Heart left ventricle (tissue), 16 donors: ENCODE measurements at regions not wholly inside any gene's neighbourhood (a gene's known extent, or its start where the extent isn't known, plus 50 kb on each side); places are given as distances from the start of the nearest gene placed in this dataset.
"Not testable (repeated sequence)": the region's sequence is repeated elsewhere in the genome, so short reads cannot be mapped to it uniquely, and the experiment has no call there.

Experiments
- ATAC-seq, 4 donors: fragments of 200-7000 bp; cut with Tn5 transposase; one replicate each; pipeline ENCODE4 v1.9.1; 2020 to 2022; ENCODE audit warnings: moderate library complexity in 4 of 4, mild to moderate bottlenecking in 3 of 4, moderate number of reproducible peaks in 1 of 4
- DNase-seq, 5 donors: peaks; one replicate each; pipeline ENCODE4 v3.0.0-alpha.2; 2020
- H3K27ac ChIP-seq, 12 donors: fragments of 200-600 bp; sonication (generic) in 4 of 12; one replicate each; pipeline versions ENCODE4 v1.5.0 to v1.8.0; 2016 to 2022; ENCODE audit warnings: mild to moderate bottlenecking in 2 of 12
- H3K27me3 ChIP-seq, 9 donors: fragments of 200-600 bp; sonication (generic) in 2 of 9; one replicate each; pipeline versions ENCODE4 v1.5.1 to v1.8.0; 2016 to 2022; ENCODE audit warnings: mild to moderate bottlenecking in 3 of 9
- H3K36me3 ChIP-seq, 9 donors: fragments of 200-600 bp; sonication (generic) in 2 of 9; one replicate each; pipeline versions ENCODE4 v1.5.0 to v1.8.0; 2018 to 2022; ENCODE audit warnings: mild to moderate bottlenecking in 2 of 9
- H3K4me1 ChIP-seq, 12 donors: fragments of 200-600 bp; sonication (generic) in 4 of 12; one replicate each; pipeline versions ENCODE4 v1.5.0 to v1.8.0; 2016 to 2022; ENCODE audit warnings: mild to moderate bottlenecking in 3 of 12
- H3K4me3 ChIP-seq, 12 donors: fragments of 200-600 bp; sonication (generic) in 4 of 12; one replicate each; pipeline versions ENCODE4 v1.5.0 to v1.8.0; 2017 to 2022; ENCODE audit warnings: mild to moderate bottlenecking in 9 of 12, moderate library complexity in 4 of 12
- H3K9me3 ChIP-seq, 12 donors: fragments of 200-600 bp; sonication (generic) in 4 of 12; one replicate each; pipeline versions ENCODE4 v1.5.0 to v1.8.0; 2016 to 2022; ENCODE audit warnings: mild to moderate bottlenecking in 1 of 12
- POLR2A ChIP-seq, 2 donors: fragments of 450-650 bp; IDR thresholded peaks; one replicate each; pipeline ENCODE4 v1.6.1; 2017; ENCODE audit warnings: antibody characterized with exemption in 2 of 2, mild to moderate bottlenecking in 2 of 2, moderate library complexity in 2 of 2
- WGBS, 4 donors: extraction: QIAGEN DNeasy Blood & Tissue Kit in 2 of 4; methylation state at CpG; one replicate each; pipeline versions ENCODE4 v1.1.5 to v1.1.7; 2013 to 2018; 5-methylcytosine and 5-hydroxymethylcytosine counted together
- intact Hi-C, 10 donors: fragments of 100-400 bp; cut with DNase I; formaldehyde crosslinking; loops; one replicate each; pipeline versions ENCODE4 v1.11.1 to v1.14.2; 2022
- TF ChIP-seq, protein P1 (sequence below), 12 donors: fragments of 200-600 bp; sonication (generic) in 4 of 12; IDR thresholded peaks; one replicate each; pipeline versions ENCODE4 v1.5.0 to v1.8.0; 2018 to 2022; ENCODE audit warnings: antibody characterized with exemption in 12 of 12, mild to moderate bottlenecking in 5 of 12
- donor health status: ischemic (EF 13 %, LVEDD 7.1; RV severe dilation, severe dysfunction).
- donor health status: healthy with polysubstance abuse.
- donor health status: DM: no; HTN: yes; CAD: no.
- donor health status: DM: no; HTN: no; CAD: no.
- donor health status: ischemic (EF 25% LVEDD 6.9; RV normal size, moderate dysfunction).
- donor health status: ischemic (EF 25% LVEDD 5.7; RV mildly dilated, moderate dysfunction).
- donor health status: healthy.
- donor health status: DM: yes; HTN: yes; CAD: no.
- donor health status: ischemic (EF 35%, LVEDD 5.7; RV mildly dilated, moderate dysfunction).
- donor health status: nonischemic (EF 11% LVEDD 7.7; RV severe dilation, severe dysfunction).
- donor health status: DM: yes; HTN: yes; CAD: no.
- donor health status: PGD.
- donor health status: ischemic (EF 29% LVEDD 5.4; RV normal size, mild dysfunction).
- donor health status: nonischemic (EF 23%, LVEDD 6.1; RV moderate dilation, normal function).

- TF ChIP-seq, protein P1, sequence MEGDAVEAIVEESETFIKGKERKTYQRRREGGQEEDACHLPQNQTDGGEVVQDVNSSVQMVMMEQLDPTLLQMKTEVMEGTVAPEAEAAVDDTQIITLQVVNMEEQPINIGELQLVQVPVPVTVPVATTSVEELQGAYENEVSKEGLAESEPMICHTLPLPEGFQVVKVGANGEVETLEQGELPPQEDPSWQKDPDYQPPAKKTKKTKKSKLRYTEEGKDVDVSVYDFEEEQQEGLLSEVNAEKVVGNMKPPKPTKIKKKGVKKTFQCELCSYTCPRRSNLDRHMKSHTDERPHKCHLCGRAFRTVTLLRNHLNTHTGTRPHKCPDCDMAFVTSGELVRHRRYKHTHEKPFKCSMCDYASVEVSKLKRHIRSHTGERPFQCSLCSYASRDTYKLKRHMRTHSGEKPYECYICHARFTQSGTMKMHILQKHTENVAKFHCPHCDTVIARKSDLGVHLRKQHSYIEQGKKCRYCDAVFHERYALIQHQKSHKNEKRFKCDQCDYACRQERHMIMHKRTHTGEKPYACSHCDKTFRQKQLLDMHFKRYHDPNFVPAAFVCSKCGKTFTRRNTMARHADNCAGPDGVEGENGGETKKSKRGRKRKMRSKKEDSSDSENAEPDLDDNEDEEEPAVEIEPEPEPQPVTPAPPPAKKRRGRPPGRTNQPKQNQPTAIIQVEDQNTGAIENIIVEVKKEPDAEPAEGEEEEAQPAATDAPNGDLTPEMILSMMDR (IDR thresholded peaks at IDR 0.05), result no peak
- TF ChIP-seq POLR2A (IDR thresholded peaks at IDR 0.05), result no peak
- no peak overlapping the region for H3K4me3 ChIP-seq
- H3K27ac ChIP-seq, result no peak overlapping the region
- DNase-seq (peak in 3 of 5 donors; percentile 2 to 36 (median 18)), ATAC-seq (no peak)
- peaks cover 0 to 62% (median 37%) of the 10 kb centered on the region in 12 donors for H3K9me3 ChIP-seq
- intact Hi-C loops, result loop anchor here in 1 of 10 donors (1.0 kb wide), 1 partner anchor 13 kb away; no protein-coding TSS in a partner anchor
- WGBS, 4 donors, result 80 to 90% (median 84%) methylated on average over 12 to 13 of the region's 13 CpGs
- H3K4me1 ChIP-seq, result no peaks in the 10 kb centered on the region
- H3K27me3 ChIP-seq, result no peaks in the 10 kb centered on the region
- H3K36me3 ChIP-seq, result no peaks in the 10 kb centered on the region
Measured at GRCh38 chr15:25173241-25174028, 218.6 kb downstream of the SNRPN start.

DNA sequence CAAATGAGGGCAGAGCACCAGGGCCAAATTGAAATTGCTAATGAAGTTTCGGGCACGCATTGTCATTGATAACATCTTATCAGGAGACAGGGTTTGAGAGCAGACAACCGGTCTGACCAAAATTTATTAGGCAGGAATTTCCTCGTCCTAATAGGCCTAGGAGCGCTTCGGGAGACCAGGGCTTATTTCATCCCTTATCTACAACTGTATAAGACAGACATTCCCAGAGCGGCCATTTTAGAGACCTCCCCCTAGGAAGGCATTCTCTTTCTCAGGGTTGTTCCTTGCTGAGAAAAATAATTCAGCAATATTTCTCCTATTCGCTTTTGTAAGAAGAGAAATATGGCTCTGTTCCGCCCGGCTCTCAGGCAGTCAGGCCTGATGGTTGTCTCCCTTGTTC is 219.4 kb downstream of the SNRPN start:
- H3K4me3 ChIP-seq, H3K4me1 ChIP-seq, H3K27me3 ChIP-seq, H3K27ac ChIP-seq, ATAC-seq, H3K36me3 ChIP-seq: not testable (repeated sequence)
- DNase-seq, result peak in 1 of 5 donors; percentile 8
- intact Hi-C loops, result loop anchor here in 1 of 10 donors (1.0 kb wide), 1 partner anchor 12 kb away; no protein-coding TSS in a partner anchor
- 84 to 91% (median 85%) methylated on average over 10 of the region's 10 CpGs for WGBS, 4 donors
- peaks cover 0 to 63% (median 38%) of the 10 kb centered on the region in 12 donors for H3K9me3 ChIP-seq

- Histone ChIP-seq H3K27me3 (no peaks in the 10 kb centered on the region), H3K9me3 (peaks cover 0 to 62% (median 38%) of the 10 kb centered on the region in 12 donors), H3K4me1 (no peaks in the 10 kb centered on the region), H3K36me3 (no peaks in the 10 kb centered on the region), H3K27ac (no peak overlapping the region), H3K4me3 (no peak overlapping the region)
- 72 to 85% (median 79%) methylated on average over 6 to 8 of the region's 8 CpGs for WGBS, 4 donors
- intact Hi-C loops, result no loop called here
- TF ChIP-seq, protein P1 (IDR thresholded peaks at IDR 0.05), result no peak
- TF ChIP-seq POLR2A (IDR thresholded peaks at IDR 0.05), result no peak
- DNase-seq, result peak in 4 of 5 donors; percentile 3 to 40 (median 12)
- ATAC-seq, result no peak
Measured at GRCh38 chr15:25175033-25175788, 220.4 kb downstream of the SNRPN start.

DNA sequence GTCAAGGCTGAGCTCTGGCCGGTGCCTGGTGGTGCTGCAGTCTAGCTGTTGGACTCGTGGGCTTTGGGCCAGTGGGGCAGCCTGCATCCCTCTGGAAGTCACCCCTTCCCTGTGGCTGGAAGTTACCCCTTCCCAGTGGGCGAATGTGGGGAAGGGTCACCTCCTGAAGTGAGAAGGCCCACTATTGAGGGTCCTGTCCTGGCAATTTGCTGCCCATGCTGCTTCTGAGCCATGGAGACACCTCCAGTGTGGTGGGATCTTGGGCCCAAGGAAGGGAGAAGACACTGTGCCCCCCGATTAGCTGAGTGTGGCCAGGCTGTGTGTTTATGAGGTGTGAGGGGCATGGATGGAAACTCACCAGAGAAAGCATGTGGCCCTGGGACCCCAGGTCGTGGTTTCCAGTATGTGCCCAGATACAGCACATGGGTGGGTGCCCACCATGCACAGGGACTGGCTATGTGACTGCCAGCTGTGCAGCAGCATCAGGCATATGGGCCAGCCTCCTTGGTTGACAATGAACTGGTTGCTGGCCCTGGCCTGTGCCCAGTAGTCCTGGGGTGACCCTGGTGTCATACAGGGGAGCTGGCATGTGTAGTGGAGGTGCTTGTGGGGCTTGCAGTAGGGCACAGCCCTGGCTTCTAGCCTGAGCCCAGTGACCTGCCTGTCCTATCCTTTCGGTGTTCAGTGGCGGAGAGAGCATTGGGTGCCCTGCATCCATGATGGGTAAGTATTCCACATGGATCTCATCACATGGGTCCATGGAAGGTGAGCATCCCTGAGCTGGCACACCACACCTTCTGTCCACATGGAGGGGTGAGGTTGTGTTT is 221.2 kb downstream of the SNRPN start:
- Histone ChIP-seq H3K9me3 (peaks cover 0 to 67% (median 37%) of the 10 kb centered on the region in 12 donors), H3K27me3 (no peaks in the 10 kb centered on the region), H3K27ac (no peak overlapping the region), H3K36me3 (no peaks in the 10 kb centered on the region), H3K4me1 (no peaks in the 10 kb centered on the region), H3K4me3 (no peak overlapping the region)
- DNase-seq (peak in 4 of 5 donors; percentile 2 to 25 (median 12)), ATAC-seq (no peak)
- 68 to 74% (median 71%) methylated on average over 5 to 7 of the region's 7 CpGs for WGBS, 4 donors
- TF ChIP-seq POLR2A (IDR thresholded peaks at IDR 0.05), result no peak
- TF ChIP-seq, protein P1 (IDR thresholded peaks at IDR 0.05), result no peak
- intact Hi-C loops, result no loop called here
